ENCODE measurements at regions not wholly inside any gene's neighbourhood (a gene's known extent, or its start where the extent isn't known, plus 50 kb on each side); places are given as distances from the start of the nearest gene placed in this dataset.
"Not testable (repeated sequence)": the region's sequence is repeated elsewhere in the genome, so short reads cannot be mapped to it uniquely, and the experiment has no call there.

GRCh38 chrX:63176578-63176977, 174.6 kb downstream of the SPIN4 start:
- DNase-seq, result not testable (repeated sequence)

- DNase-seq, result not testable (repeated sequence)
Observed at GRCh38 chrX:63173841-63174718, 177.1 kb downstream of the SPIN4 start.

GRCh38 chrX:63169416-63169815, 181.7 kb downstream of the SPIN4 start:
- DNase-seq, result not testable (repeated sequence)

DNA sequence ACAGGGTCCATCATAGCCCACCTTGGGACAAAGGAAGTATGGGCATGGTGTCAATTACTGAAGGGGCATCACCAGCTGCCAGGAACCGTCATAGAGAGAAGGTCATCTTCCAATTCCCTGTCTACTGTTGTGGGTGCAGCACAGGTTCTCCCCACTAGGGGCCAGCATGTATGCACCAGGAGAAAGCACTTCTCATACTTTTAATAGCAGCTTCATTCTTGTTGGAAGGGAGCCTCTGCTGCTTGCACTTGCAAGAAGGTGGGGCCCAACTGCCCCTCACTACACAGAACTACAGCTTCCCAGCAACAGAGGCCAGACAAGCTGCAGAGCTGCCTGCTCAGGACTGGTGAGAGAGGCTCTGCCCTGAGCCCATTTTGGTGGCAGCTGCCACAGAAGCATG, 182.2 kb downstream of the SPIN4 start:
- DNase-seq, result not testable (repeated sequence)

GRCh38 chrX:63167002-63167401, 184.1 kb downstream of the SPIN4 start:
- not testable (repeated sequence) for DNase-seq

- DNase-seq, result not testable (repeated sequence)
Observed at GRCh38 chrX:63160994-63161393, 190.1 kb downstream of the SPIN4 start.

DNA sequence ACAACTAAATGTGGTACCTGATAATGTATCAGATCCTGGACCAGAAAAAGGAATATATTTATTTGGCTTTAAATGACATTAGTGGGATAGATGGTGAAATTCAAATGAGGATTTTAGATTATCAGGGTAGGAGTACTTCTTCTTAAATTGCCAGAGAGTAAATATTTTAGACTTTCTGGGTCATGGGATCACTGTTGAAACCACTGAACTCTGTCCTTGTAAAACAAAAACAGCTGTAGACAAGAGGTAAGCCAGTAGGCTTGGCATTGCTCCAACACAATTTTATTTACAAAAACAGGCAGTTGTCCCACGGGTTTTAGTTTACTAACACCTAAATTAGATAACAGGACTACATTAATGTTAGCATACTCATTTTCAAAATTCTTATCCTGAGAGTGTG, 190.8 kb downstream of the SPIN4 start:
- not testable (repeated sequence) for DNase-seq

GRCh38 chrX:63145526-63145925, 205.6 kb downstream of the SPIN4 start:
- not testable (repeated sequence) for DNase-seq

DNA sequence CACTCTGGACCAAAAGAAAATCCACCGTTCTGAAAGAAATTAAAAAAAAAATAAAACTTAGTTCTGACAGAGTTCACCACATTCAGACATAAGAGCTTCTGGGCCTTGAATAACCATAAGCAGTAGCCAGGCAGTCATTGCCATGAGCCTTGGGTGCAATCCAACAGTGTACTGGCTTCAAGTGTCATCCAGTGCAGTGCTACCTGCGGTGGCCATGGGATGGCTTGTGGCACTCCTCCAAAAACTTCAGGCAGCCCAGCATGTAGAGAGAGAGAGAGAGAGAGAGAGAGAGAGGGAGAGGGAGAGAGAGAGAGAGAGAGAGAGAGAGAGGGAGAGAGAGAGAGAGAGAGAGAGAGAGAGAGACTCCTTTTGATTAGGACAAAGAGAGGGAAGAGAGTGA, 208.5 kb downstream of the SPIN4 start:
- DNase-seq, result not testable (repeated sequence)

- not testable (repeated sequence) for DNase-seq
Observed at GRCh38 chrX:63135859-63136258, 215.3 kb downstream of the SPIN4 start.

DNA sequence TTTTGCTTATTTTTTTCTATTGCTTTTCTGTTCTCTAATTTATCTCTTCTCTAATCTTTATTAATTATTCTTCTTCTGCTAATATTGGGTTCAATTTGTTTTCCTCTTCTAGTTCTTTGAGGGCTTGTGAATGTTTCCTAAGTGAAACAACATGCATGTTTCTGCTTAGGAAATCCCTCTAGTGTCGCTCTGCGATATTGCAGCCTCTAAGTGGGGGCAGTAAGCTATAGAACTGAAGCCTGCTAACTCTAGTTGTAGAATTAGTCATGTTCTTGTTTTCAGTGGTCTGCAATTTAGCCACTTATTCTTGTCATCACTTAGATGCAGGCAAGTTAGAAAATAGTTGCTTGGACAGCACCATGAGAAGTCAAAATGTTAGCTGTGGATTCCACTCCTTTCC, 222.6 kb downstream of the SPIN4 start:
- no peak for DNase-seq

- no peak for DNase-seq
Observed at GRCh38 chrX:63115196-63115595, 235.9 kb downstream of the SPIN4 start.

GRCh38 chrX:63101879-63102620, 249.1 kb downstream of the SPIN4 start:
- DNase-seq, result no peak

- DNase-seq, result no peak
Observed at GRCh38 chrX:63058204-63058603, 292.9 kb downstream of the SPIN4 start.

GRCh38 chrX:63050225-63050624, 300.9 kb downstream of the SPIN4 start:
- DNase-seq, result no peak

DNA sequence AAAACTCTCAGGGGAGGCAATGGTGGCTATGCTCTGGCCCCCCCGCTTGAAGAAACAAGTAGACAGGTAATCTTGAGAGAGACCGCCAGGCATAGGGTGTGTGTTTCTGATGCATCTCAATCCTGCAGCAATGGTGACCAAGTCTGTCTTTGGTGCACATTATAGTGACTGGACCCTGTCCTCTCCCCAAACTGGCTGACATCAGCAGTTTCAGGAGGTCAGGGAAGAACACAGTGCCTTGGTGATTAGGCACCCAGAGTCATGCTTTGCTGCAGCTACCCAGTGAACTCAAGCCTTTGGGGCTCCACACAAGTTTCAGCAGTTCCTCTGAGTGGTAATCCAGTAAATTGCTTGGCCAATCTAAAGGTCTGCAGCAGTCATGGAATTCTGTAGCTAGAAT, 318.3 kb downstream of the SPIN4 start:
- no peak for DNase-seq

DNA sequence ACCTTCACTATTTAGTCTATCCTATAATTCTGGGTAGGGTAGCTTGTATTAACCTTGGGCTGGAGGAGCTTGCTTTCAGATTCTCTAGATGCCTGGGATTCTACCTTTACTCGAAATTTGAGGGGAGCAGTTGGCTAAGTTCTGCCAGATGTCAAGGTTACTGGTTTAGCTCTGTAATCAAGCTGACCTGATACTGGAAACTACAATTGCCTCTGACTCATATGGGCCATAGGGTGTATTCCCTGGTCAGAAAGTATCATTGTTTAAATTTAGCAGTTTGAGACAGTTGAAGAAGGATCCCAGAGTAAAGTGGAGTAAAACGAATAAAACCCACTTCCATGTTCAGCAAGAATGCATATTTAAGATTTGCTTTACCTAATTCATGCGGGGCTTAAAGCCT, 337.6 kb downstream of the SPIN4 start:
- no peak for DNase-seq

DNA sequence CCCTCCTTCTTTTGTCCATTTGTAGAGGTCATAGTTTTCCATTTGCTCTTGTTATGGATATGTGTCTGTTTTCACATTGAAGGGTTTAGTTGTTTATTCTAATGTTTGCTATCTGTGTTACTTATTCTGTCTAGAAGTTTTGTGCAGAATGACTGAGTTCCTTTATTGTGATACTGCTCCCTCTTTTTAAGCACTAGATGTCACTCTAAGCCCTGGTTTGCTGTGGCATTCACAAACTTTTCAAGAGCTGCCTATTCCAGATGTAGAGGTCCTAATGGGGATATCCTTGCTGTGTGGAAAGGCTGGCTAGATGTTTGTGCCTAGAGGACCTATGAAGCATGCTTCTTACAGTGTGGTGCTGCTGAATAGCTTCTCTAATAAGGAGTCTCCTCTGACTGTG, 338.6 kb downstream of the SPIN4 start:
- no peak for DNase-seq

DNA sequence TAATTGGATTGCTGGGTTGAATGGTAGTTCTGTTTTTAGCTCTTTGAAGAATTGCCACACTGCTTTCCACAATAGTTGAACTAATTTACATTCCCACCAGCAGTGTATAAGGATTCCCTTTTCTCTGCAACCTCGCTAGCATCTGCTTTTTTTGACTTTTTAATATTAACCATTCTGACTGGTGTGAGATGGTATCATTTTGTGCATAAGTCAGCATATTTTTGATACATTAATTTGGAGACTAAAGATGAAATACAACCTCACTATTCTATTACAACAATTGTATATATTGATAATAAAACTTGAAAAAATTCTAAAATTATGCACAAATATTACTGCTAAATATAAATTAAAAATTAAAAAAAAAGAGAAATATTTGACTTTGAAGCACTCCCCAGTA, 350.9 kb downstream of the SPIN4 start:
- not testable (repeated sequence) for DNase-seq

Data from activated gamma-delta T cell treated with Interleukin-2 at 50 U/mL for 16 hours (primary cell).